CD4-positive, alpha-beta T cell treated with Interleukin-6 at 100 ng/mL for 8 hours (primary cell): ENCODE measurements at regions not wholly inside any gene's neighbourhood (a gene's known extent, or its start where the extent isn't known, plus 50 kb on each side); places are given as distances from the start of the nearest gene placed in this dataset.
"Not testable (repeated sequence)": the region's sequence is repeated elsewhere in the genome, so short reads cannot be mapped to it uniquely, and the experiment has no call there.

Experiments used
- DNase-seq: peaks from one replicate; pipeline ENCODE4 v3.0.0-alpha.2; 2020; ENCODE audit warnings: mixed read lengths, low spot score

DNA sequence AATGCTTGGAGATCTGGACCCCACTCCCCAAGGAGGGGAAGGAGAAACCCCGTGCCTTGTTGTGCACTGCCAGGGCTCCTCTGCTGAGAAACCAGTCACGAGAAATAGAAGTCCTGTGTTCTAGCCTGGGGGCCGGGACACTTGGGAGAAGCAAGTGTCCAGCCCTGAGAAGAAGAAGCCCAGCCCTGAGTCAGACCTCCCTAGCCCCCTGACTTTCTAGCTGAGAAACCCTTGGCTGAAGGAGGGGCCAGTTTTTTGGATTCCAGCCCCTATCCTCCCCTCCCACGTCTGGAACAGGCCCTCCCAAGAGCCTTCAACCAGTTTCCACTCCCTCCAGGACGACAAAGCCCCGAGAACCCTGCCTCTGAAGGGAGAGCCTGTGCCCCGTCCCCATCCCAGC lies 100.5 kb downstream of the NAV1 start:
- DNase-seq: no peak

DNA sequence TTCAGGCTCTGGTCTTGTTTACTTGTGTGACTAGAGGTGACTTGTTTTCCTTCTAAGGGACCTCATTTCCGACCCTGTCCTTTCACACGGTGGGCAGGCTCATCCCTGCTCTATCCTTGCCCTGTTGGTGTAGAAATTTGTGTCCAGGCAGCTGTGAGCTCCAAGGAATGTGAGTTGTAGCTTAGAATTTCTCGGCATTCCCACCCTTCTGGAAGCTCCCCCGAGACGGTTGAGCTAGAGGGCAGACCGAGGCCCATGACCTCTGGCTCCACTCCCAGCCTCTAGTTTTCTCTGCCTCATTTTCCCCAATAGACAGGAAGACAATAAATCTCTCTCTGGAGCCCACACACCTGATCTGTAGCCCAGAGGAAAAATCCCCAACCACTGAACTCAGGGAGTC lies 100.9 kb downstream of the NAV1 start:
- DNase-seq: no peak

DNA sequence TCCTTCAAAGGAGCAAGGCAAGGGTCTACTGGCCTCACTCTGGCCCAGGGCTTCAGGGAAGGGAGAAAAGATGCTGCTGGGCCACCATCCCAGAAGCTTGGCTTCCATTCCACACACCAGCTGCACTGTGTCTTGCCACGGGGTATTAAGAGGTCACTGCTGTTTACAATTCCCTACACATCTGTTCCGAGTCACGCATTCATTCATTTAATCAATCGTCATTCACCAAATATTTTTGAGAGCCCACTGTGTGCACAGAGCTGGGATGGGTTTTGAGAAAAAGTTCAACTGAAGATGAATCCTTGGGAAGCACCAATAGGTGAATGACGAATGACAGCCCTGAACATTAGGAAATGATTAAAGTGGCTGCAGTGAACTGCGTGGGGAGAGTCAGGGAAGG lies 101.7 kb downstream of the NAV1 start:
- no peak for DNase-seq

DNA sequence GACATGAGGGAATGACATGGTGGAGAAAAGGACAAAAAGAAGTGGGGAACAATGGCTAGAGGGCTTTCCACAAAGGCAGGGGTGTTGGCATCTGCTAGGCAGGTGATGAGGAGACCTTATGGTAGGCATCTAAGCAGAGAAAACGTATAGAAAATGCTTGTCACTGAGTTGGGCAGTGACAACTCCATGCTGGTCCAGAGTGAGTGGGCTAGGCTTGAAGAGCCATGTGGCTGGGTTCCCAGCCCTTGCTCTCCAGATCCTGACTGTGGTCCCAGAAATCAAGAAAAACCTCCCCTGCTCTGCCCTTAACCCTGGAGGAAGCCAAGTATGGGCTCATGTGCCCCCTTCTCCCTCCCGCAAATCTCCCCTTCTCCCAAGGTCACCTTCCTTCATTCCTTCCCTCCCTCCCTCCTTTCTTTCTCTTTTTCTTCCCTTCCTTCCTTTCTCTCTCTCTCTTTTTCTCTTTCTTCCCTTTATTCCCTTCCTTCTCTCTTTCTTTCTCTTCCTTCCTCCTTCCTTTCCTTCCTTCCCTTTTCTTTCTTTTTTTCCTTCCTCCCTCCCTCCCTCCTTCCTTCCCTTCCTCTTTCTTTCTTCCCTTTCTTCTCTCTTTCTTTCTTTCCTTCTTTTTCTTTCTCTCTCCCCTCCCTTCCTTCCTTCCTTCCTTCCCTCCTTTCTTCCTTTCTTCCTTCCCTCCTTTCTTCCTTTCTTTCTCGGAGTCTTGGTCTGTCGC lies 102.8 kb downstream of the NAV1 start:
- DNase-seq: no peak

DNA sequence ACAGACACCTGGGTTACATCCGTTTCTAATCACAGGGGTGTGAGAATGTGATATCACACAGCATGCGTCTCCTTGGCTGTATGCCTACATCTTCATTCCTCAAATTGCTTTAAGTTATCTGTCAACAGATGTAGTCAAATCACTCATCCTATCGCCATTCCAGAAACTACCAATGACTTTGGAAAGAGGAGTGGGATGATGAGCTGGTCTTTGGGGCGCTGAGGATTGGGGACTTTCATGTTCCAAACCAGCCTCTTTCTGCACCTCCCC lies 104.8 kb downstream of the NAV1 start:
- DNase-seq: no peak

DNA sequence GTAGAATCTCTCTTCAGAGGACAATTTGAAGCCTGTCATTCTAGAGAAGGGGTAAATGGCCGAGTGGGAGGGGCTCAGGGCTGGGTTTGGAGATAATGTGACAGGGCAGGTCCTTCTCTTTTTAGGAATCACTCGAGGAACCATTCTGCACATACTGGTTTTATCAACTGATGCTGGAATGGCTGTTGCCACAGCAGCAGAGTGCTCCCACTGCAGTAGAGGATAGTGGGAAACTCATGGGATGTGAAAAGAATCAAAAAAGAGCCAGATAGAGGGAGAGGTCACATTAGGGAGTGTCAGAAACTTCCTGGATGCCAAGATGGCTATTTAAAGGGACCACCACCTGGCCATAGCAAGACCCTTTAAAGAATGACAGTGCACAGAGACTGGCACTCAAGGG lies 105.3 kb downstream of the NAV1 start:
- no peak for DNase-seq

DNA sequence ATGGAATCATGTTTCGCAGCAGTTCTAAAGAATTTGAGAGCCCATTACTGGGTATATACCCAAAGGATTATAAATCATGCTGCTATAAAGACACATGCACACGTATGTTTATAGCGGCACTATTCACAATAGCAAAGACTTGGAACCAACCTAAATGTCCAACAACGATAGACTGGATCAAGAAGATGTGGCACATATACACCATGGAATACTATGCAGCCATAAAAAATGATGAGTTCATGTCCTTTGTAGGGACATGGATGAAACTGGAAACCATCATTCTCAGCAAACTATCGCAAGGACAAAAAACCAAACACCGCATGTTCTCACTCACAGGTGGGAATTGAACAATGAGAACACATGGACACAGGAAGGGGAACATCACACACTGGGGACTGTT lies 106.1 kb downstream of the NAV1 start:
- DNase-seq: not testable (repeated sequence)

DNA sequence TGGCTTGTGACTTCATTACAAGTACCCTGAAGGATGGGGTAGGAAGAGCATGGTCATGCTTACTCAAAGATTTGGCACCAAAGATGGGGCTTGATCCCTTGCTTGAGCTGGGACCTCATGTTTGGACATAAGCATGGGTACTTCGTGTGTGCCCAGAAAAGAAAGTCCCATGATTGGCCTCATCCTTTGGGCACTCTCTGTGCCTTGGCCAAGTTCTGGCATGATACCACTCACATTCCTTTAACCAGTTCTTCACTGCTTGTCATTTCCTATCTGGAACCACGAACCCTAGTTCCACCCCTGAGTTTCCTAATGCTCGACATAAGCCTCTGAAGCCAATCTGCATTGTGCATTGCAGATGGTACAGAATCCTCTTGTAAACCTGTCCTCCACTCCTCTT lies 107.0 kb downstream of the NAV1 start:
- DNase-seq: no peak

DNA sequence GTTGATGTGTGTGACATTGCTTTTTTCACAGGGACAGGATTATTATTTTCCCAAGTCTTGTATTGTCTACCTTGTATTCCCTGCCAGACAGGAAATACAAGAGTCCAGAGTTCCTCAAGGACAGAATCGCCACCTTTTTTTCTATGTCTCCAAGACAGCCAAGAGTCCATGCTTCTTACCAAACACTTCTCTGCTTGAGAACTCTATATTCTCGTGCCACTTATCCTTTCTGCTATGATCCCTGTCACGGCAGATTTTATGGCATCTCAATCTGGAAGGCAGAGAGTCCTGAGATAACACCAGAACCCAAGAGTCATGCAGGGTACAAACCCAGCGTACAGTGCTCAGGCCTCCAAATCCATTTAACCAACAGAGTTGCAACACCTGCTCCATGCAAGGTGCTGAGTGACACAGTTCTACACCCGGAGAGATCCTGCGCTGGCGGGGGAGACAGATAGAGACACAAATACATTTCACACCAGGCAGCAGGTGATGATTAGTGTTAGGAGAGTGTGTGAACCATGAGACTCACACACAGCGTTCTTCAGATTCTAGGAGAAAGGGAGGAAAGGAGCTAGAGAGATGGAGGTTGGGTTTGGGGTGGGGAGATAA lies 107.6 kb downstream of the NAV1 start:
- no peak for DNase-seq

DNA sequence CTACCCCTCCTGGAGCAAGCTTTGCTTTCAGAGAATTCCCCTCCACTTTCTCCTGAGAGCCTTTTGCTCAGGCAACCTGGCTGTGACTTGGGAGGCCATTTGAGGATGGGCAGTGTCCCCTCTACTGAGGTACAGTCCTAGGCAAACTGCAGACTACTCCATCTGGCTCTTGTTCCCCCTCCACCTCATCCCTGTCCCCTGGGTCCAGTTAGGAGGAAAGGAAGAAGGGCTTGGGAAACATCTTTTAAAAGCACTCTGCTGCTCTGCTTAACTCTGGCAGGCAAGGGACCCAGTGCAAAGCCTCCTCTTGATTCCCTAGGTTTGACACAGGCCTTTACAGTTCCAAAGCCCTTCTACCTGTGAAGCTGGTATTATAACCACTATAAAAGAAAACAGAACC lies 108.2 kb downstream of the NAV1 start:
- DNase-seq: no peak

DNA sequence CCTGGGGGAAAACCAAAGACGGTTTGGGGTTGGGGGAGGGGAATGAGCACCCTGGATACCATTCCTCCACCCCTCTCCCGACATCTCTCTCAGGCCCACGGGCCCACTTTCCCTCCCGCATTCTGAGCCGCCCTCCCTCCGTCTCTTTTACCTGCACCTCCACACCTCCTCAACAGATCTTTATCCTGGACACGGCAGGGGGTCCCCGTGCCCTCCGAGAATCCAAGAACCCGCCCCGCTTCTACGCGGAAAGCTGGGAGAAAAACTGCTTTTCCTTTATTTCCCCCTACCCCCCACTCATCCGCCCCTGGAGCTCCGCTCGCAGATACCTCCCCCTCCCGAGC lies 108.8 kb downstream of the NAV1 start:
- DNase-seq: no peak

DNA sequence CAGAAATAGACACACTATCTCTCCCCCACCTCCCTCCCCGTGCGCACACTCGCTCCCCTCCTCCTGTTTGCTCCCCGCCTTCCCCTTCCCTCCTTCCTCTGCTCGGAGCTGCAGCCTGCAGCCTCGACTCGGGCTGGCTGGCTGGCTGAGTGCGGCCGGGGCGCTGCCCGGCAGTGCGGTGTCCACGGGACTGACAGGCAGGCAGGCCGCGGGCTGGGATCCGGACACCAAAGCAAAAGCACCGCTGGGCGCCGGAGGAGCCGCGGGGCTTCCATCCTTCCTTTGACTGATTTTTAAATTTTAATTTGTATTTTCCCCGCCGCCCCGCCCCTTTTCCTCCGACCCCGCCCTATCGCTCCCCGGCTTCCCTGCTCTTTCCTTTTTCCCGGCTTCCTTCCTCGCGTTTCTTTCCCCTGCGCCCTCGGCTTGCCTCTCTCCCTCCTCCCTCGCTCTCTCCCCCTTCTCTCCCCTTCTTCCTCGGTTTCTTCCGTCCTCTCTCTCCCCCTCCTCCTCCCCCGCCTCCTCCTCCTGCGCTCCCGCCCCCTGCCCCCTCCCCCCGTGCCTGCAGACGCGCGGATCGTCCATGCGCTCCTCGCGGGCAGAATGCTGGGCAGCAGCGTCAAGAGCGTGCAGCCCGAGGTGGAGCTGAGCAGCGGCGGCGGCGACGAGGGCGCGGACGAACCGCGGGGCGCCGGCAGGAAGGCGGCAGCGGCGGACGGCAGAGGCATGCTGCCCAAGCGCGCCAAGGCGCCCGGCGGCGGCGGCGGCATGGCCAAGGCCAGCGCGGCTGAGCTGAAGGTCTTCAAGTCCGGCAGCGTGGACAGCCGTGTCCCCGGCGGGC lies 109.4 kb downstream of the NAV1 start:
- DNase-seq: no peak

DNA sequence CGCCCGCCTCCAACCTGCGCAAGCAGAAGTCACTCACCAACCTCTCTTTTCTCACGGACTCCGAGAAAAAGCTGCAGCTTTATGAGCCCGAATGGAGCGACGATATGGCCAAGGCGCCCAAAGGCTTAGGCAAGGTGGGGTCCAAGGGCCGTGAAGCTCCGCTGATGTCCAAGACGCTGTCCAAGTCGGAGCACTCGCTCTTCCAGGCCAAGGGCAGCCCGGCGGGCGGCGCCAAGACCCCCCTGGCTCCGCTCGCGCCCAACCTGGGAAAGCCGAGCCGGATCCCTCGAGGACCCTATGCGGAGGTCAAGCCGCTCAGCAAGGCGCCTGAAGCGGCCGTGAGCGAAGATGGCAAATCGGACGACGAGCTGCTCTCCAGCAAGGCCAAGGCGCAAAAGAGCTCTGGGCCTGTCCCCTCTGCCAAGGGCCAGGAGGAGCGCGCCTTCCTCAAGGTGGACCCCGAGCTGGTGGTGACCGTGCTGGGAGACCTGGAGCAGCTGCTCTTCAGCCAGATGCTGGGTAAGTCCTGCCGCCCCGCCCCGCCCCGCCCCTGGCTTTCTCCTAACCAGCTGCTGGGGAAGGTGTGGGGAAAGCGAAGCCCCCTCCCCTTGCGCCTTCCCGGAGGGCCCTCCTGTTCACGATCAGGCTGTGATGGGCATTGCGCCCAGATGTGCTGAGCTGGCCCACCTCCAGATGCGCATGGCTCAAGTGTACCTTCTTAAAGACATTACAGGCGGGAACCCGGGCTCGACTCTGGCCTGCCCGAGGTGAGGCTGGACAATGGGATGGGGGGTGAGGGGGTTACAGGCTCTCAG lies 110.2 kb downstream of the NAV1 start:
- no peak for DNase-seq

DNA sequence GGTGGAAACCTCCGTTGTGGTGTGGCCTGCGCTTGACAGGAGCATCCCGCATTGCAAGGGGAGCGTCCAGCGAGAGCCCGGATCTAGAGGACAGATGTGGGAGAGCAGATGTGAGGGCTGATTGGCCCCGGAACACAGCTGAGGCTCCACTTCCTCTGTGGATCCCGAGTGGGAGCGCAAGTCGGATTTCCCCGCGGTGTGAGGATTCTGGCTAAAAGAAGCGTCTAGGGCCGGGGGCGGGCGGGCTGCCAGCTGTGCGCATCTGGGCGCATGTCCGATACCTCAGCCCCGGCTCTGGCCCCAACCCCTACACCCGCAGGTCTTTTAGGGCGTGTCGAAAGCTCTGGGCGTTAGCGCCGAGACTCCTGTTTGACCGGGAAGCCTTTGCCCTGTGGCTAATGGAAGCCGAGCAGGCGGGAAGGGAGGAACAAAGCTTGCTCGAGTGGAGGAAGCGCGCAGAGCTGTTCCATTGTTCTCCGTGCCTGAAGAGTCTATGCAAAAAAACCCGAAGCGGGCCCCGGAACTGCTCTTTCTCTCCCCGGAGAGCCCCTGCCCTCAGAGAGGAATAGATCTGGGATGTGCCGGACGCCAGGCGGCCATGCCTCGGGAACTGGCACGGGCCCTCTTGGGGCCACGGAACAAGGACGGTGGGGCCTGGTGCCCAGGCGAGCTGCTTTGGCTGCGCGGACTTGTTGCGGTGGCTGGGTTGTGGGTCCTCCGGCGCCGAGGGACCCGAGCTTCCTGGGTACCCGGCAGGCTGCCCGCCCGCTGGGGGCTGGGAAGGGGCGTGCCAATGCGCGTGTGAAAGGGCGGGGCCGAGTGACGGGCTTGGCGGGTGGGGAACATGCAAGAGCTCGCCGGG lies 111.1 kb downstream of the NAV1 start:
- no peak for DNase-seq

DNA sequence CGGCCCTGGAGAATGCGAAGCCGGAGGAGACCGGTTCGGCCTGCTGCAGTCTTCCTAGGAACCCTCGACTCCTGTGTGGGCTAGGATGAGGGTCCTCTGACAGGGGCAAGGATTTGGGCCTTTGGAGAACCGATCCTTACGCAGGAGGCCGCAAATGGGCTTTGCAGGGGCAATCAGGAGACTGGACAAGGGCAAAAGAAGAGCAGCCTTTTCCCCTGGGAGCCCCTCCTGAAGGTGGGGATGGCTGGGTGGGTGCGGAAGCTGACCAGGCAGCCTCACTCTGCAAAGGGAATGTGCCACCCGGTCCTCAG lies 111.7 kb downstream of the NAV1 start:
- no peak for DNase-seq

DNA sequence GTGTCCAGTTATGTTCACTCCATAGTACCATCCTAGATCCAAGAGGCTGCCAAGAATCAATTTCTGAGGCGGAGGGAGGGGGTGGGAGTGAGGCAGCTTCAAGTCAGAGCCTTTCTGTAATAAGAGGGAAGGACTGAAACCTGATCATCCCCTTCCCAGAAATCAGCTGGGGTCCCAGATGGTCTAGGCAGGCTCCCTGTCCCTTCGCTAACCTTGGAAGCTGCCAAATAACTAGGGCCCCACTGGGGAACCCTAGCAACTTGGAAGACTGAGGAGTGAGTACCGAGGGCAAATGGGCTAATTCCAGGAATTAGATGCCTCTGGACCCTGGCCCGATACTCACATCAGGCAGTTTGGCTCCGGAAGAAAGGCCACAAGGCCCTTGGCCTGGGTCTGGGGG lies 113.3 kb downstream of the NAV1 start:
- no peak for DNase-seq

DNA sequence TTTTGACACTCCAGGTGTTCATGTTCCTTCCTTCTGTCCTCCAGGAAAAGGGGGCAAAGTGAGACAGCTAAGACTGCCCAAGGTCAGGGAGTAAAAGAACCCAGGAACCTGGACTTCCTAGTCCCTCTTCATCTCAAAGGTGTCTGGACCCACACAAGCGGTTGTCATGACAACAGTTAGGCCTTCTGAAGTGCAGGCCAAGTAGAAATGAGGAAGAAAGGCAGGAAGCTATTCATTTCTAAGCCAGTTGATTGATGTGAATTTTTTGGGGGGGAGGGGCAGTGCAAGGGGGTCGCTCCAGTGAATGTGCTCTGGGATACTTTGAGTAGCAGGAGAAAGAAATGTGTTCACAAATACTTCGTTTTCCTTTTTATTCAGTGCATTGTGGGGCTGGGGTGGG lies 114.3 kb downstream of the NAV1 start:
- no peak for DNase-seq

DNA sequence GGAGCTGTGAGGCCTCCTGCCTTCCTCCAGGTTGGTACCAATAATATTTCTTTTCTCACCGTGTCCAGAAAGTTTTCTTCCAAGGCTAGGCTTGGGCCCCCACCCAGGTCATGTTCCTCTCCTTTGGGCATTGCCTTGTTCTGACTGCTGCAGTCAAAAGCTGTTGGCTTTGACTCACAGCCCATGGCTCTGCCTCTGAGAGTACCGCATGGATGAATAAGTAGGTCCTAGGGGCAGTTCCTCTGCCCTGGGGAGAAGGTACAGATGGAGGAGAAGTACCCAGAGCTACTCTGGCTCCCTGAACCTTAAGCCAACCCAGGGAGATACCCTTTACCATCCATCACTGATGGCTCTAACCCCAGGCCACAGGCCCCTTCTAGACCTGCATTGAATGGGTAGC lies 115.0 kb downstream of the NAV1 start:
- DNase-seq: no peak

DNA sequence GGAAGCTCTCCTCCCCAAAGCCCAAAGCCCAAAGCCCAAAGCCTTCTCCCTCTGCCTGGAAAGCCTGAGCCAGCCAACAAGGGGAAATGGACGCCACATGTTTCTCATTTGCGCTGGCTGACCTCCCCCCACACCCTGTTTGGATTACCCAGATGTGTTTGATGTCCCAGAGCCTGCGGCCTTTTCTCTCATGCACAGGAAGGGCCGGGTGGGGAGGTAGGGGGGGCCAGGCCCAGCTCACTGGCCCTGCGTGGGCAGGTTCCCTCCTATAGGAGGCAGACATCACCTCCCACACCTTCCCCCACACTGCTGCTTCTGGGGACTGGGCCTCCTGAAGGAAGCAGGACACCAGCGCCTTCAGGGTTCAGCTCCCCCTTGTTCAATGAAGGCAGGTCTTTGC lies 116.3 kb downstream of the NAV1 start:
- no peak for DNase-seq

DNA sequence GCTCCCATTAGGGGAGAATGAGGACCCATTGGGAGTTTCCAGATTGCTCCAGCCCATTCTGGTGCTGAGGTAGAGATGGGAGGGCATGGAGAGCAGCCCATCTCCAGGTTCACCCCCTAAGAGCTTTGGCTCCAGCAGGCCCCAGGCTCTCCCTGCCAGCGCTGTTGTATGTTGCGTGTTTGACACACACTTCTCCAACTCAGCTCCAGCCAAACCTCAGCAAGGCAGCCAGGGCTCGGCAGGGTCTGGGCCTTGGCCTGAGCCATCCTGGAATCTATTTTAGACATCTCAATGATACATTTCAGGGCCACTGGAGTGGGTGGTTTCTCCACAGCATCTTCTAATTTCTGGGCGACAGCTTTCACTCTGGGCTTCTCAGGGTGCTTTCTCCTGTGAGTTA lies 117.0 kb downstream of the NAV1 start:
- no peak for DNase-seq

DNA sequence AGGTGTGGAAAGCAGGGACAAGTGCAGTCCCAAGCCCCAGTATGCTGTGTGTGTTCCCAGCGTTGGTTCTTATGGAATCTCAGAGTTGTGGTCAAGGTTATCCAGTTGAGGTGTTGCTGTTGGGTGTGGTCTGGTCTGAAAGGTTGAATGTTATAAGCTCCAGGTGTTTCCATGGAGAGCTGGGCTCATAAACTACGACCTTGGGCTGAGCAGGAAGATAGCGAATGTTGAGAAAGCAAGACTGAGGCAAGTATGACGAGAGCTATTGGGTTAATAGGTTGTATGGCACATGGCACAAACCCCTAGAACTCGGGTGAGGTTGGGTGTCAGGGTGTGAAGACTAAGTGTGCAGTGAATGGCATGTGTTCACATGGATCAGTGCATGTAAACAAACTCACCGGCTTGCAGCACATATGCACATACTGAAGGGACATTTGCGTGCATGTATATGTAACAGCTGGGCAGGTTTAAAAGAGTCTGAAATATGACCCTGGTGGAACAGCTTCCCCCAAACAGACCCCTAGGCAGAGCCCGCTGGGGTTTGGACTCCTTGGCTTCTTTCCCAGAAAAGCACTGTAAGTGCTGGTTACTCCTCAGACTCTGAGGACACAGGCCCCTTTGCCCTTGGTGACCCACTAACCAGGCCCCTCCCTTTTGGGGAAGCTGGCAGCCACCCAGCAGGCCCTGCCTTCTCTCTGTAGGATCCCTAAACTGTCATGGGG lies 117.5 kb downstream of the NAV1 start:
- no peak for DNase-seq
